Smooth muscle cell (in vitro differentiated cells): ENCODE measurements at regions not wholly inside any gene's neighbourhood (a gene's known extent, or its start where the extent isn't known, plus 50 kb on each side); places are given as distances from the start of the nearest gene placed in this dataset.

ENCODE experiments used
- DNase-seq: peaks from one replicate; lab custom pipeline; 2025; ENCODE audit not compliant: unreplicated experiment; lab: John Stamatoyannopoulos, UW
- H2AFZ ChIP-seq: fragments of 200-600 bp; sonication (generic); 2 replicates; pipeline ENCODE4 v1.6.0; 2016; ENCODE audit warnings: antibody characterized with exemption, low read depth, mild to moderate bottlenecking
- H3F3A ChIP-seq: fragments of 200-600 bp; sonication (generic); 2 replicates; pipeline ENCODE4 v1.6.0; 2017; ENCODE audit warnings: antibody characterized with exemption, low read depth
- H3K27ac ChIP-seq: fragments of 200-600 bp; sonication (generic); 2 replicates; pipeline ENCODE4 v1.5.1; 2016; ENCODE audit warnings: low read depth, mild to moderate bottlenecking
- H3K27me3 ChIP-seq: fragments of 200-600 bp; sonication (generic); 2 replicates; pipeline ENCODE4 v1.6.1; 2016; ENCODE audit warnings: low read depth, mild to moderate bottlenecking
- H3K36me3 ChIP-seq: fragments of 200-600 bp; sonication (generic); 2 replicates; pipeline ENCODE4 v1.5.1; 2016; ENCODE audit warnings: low read depth
- H3K4me1 ChIP-seq: fragments of 200-600 bp; sonication (generic); 2 replicates; pipeline ENCODE4 v1.5.1; 2016; ENCODE audit warnings: low read depth
- H3K4me2 ChIP-seq: fragments of 200-600 bp; sonication (generic); 2 replicates; pipeline ENCODE4 v1.6.0; 2016; ENCODE audit warnings: mild to moderate bottlenecking
- H3K4me3 ChIP-seq: fragments of 200-600 bp; sonication (generic); 2 replicates; pipeline ENCODE4 v1.5.1; 2016; ENCODE audit warnings: mild to moderate bottlenecking
- H3K79me2 ChIP-seq: fragments of 200-600 bp; sonication (generic); 2 replicates; pipeline ENCODE4 v1.6.0; 2016; ENCODE audit warnings: low read depth, mild to moderate bottlenecking
- H3K9ac ChIP-seq: fragments of 200-600 bp; sonication (generic); 2 replicates; pipeline ENCODE4 v1.6.0; 2016; ENCODE audit warnings: low read depth
- H3K9me3 ChIP-seq: fragments of 200-600 bp; sonication (generic); replicated peaks from 2 replicates; pipeline ENCODE4 v1.5.1; 2016; ENCODE audit warnings: low read depth
- H4K20me1 ChIP-seq: fragments of 200-600 bp; sonication (generic); 2 replicates; pipeline ENCODE4 v1.6.0; 2016; ENCODE audit warnings: low read depth
- CTCF ChIP-seq: fragments of 200-600 bp; sonication (generic); IDR thresholded peaks from 2 replicates; pipeline ENCODE4 v1.5.1; 2017; ENCODE audit warnings: borderline replicate concordance, mild to moderate bottlenecking, antibody characterized with exemption; ENCODE audit not compliant: insufficient read depth, poor library complexity, severe bottlenecking
- WGBS: methylation state at CpG from one replicate; pipeline ENCODE4 v1.1.7; 2016; ENCODE audit warnings: low lambda C conversion rate; 5-methylcytosine and 5-hydroxymethylcytosine counted together

GRCh38 chr10:113287592-113287991, 265.3 kb upstream of the HABP2 start:
- DNase-seq = no peak
- no peaks in the 10 kb centered on the region for H3K27me3 ChIP-seq
- H3K9ac ChIP-seq = no peak overlapping the region
- H3K4me2 ChIP-seq = no peak overlapping the region
- no peak overlapping the region for H3K27ac ChIP-seq
- H3K79me2 ChIP-seq = no peaks in the 10 kb centered on the region
- no peak for TF ChIP-seq CTCF
- H2AFZ ChIP-seq = no peak overlapping the region
- H3K4me3 ChIP-seq = no peak overlapping the region
- no peaks in the 10 kb centered on the region for H4K20me1 ChIP-seq
- H3K9me3 ChIP-seq = no peaks in the 10 kb centered on the region
- no peaks in the 10 kb centered on the region for H3K36me3 ChIP-seq
- H3K4me1 ChIP-seq = no peaks in the 10 kb centered on the region
- H3F3A ChIP-seq = no peaks in the 10 kb centered on the region

- WGBS = 100% methylated on average over 1 of the region's 1 CpG
- no peak overlapping the region for H3K27ac ChIP-seq
- no peaks in the 10 kb centered on the region for H3K27me3 ChIP-seq
- no peak overlapping the region for H3K9ac ChIP-seq
- no peaks in the 10 kb centered on the region for H3K36me3 ChIP-seq
- no peaks in the 10 kb centered on the region for H3K79me2 ChIP-seq
- H2AFZ ChIP-seq = no peak overlapping the region
- H3F3A ChIP-seq = no peaks in the 10 kb centered on the region
- no peak overlapping the region for H3K4me3 ChIP-seq
- no peaks in the 10 kb centered on the region for H3K9me3 ChIP-seq
- no peaks in the 10 kb centered on the region for H4K20me1 ChIP-seq
- H3K4me2 ChIP-seq = no peak overlapping the region
- no peak for DNase-seq
- no peaks in the 10 kb centered on the region for H3K4me1 ChIP-seq
- no peak for TF ChIP-seq CTCF
These were observed 262.7 kb upstream of the HABP2 start for GRCh38 chr10:113290137-113290536.

- H2AFZ ChIP-seq = no peak overlapping the region
- DNase-seq = no peak
- no peak overlapping the region for H3K9ac ChIP-seq
- no peaks in the 10 kb centered on the region for H4K20me1 ChIP-seq
- no peaks in the 10 kb centered on the region for H3F3A ChIP-seq
- WGBS = 77% methylated on average over 2 of the region's 2 CpGs
- H3K27me3 ChIP-seq = no peaks in the 10 kb centered on the region
- no peak for TF ChIP-seq CTCF
- no peaks in the 10 kb centered on the region for H3K79me2 ChIP-seq
- H3K4me2 ChIP-seq = no peak overlapping the region
- H3K27ac ChIP-seq = no peak overlapping the region
- H3K4me3 ChIP-seq = no peak overlapping the region
- H3K9me3 ChIP-seq = no peaks in the 10 kb centered on the region
- H3K4me1 ChIP-seq = no peaks in the 10 kb centered on the region
- no peaks in the 10 kb centered on the region for H3K36me3 ChIP-seq
These were observed 261.4 kb upstream of the HABP2 start for GRCh38 chr10:113291413-113291812.

GRCh38 chr10:113292086-113292485, 260.8 kb upstream of the HABP2 start:
- Histone ChIP-seq H3F3A (no peaks in the 10 kb centered on the region), H3K36me3 (no peaks in the 10 kb centered on the region), H3K4me3 (no peak overlapping the region), H2AFZ (no peak overlapping the region), H3K27ac (no peak overlapping the region), H3K27me3 (no peaks in the 10 kb centered on the region), H3K4me2 (no peak overlapping the region), H4K20me1 (no peaks in the 10 kb centered on the region), H3K9me3 (no peaks in the 10 kb centered on the region), H3K9ac (no peak overlapping the region), H3K4me1 (no peaks in the 10 kb centered on the region), H3K79me2 (no peaks in the 10 kb centered on the region)
- DNase-seq = no peak
- 88% methylated on average over 3 of the region's 3 CpGs for WGBS
- no peak for TF ChIP-seq CTCF
